Right lobe of liver (tissue), 4 donors: ENCODE measurements at regions not wholly inside any gene's neighbourhood (a gene's known extent, or its start where the extent isn't known, plus 50 kb on each side); places are given as distances from the start of the nearest gene placed in this dataset.

Experiments used
- POLR2A ChIP-seq: fragments of 450-650 bp; IDR thresholded peaks from one replicate; pipeline ENCODE4 v1.6.1; 2017; ENCODE audit warnings: antibody characterized with exemption, mild to moderate bottlenecking
- TF ChIP-seq, protein P1 (sequence below), 4 donors: fragments of 200-600 bp in 3 of 4; fragments of 450-650 bp in 1 of 4; IDR thresholded peaks; one replicate each; pipeline versions ENCODE4 v1.5.1 to v1.8.0; 2016 to 2022; ENCODE audit warnings: antibody characterized with exemption in 4 of 4, mild to moderate bottlenecking in 2 of 4
- donor health status: DM: no; HTN: no; CAD: no.
- donor health status: DM: no; HTN: no; CAD: no.
- donor health status: DM: no; HTN: yes; CAD: no.

DNA sequence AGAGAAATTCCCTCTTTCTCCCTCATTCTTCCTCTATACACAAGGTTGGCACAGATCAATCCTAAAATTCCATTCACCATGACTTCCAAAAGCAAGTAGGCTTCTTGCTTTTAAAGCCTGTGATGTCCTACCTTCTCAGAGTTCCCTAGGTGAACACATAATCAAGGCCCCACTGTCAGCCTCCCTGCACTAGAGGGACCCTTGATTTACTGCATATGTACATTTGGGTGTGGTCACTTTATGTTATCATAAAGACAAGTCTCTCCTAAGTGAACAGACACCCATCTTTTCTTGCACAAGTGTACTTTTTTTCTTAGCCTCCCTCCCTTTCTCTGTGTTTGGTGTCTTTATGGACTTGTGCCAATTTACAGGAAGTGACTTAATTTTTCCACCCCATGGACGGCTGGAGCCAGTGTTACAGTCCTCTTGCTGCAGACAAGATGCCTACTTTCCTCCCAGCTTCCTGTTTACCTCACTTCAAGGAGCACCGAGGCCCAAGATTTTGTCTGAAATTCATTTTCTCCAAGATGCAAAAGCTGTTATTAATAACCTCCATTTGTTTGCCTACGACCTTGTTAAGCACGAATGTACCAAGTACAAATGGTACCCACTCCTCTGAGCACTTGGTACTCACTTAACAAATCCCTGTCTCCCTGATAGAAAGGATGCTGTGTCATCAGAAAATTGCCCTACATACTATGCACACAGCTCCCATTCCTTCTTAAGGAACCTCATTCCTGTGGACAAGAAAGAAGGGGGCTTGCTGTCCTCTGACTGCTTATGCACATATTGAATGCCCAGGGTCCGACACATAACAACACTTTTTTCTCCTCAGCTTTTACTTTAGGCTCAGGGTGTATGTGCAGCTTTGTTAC, 82.8 kb upstream of the SLC44A3 start:
- TF ChIP-seq, protein P1, sequence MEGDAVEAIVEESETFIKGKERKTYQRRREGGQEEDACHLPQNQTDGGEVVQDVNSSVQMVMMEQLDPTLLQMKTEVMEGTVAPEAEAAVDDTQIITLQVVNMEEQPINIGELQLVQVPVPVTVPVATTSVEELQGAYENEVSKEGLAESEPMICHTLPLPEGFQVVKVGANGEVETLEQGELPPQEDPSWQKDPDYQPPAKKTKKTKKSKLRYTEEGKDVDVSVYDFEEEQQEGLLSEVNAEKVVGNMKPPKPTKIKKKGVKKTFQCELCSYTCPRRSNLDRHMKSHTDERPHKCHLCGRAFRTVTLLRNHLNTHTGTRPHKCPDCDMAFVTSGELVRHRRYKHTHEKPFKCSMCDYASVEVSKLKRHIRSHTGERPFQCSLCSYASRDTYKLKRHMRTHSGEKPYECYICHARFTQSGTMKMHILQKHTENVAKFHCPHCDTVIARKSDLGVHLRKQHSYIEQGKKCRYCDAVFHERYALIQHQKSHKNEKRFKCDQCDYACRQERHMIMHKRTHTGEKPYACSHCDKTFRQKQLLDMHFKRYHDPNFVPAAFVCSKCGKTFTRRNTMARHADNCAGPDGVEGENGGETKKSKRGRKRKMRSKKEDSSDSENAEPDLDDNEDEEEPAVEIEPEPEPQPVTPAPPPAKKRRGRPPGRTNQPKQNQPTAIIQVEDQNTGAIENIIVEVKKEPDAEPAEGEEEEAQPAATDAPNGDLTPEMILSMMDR (IDR thresholded peaks at IDR 0.05) = no peak
- no peak for TF ChIP-seq POLR2A
